Endothelial cell of umbilical vein (primary cell): ENCODE measurements at regions not wholly inside any gene's neighbourhood (a gene's known extent, or its start where the extent isn't known, plus 50 kb on each side); places are given as distances from the start of the nearest gene placed in this dataset.

Source experiments
- BruUV-seq: library from RNA; stranded (reverse); fragments of 400-500 nt; replicated peaks from 2 replicates; lab custom pipeline; 2021; lab: Mats Ljungman, UMichigan
- CTCF ChIA-PET: fragments of 300-600, 350-600 bp; sonication (Branson Sonifier 250); formaldehyde crosslinking; loops from one replicate; lab custom pipeline; 2021; ENCODE audit warnings: antibody characterized with exemption, inconsistent platforms; lab: Charles Lee
- POLR2A ChIA-PET: fragments of 300-600, 350-600 bp; sonication (Branson Sonifier 250); formaldehyde crosslinking; loops from one replicate; lab custom pipeline; 2021; ENCODE audit warnings: antibody characterized with exemption, inconsistent platforms; lab: Charles Lee
- DNase-seq: peaks from one replicate; pipeline ENCODE4 v3.0.0-alpha.2; 2011; ENCODE audit warnings: low read depth, low spot score
- FAIRE-seq: peaks from 2 replicates; lab custom pipeline; 2011; peaks lifted over from hg19 to GRCh38; lab: Jason Lieb, UNC
- H2AFZ ChIP-seq: 2 replicates; pipeline ENCODE4 v1.6.0; 2012; ENCODE audit warnings: low read depth, low read length, control low read depth, inconsistent platforms
- H3K27ac ChIP-seq: 2 replicates; pipeline ENCODE4 v1.5.1; 2011; ENCODE audit warnings: low read depth, mild to moderate bottlenecking, control low read depth, low read length, moderate library complexity; ENCODE audit not compliant: insufficient read depth
- H3K27me3 ChIP-seq, 2 experiments: 2 replicates each; pipeline versions ENCODE4 v1.6.0 to v1.6.1; 2011; ENCODE audit warnings: low read length in 2 of 2, mixed read lengths in 1 of 2; ENCODE audit not compliant: control insufficient read depth in 2 of 2, insufficient read depth in 2 of 2
- H3K36me3 ChIP-seq, 2 experiments: 2 replicates in 1 of 2; 3 replicates in 1 of 2; pipeline ENCODE4 v1.5.1; 2011; ENCODE audit warnings: low read length in 2 of 2, mild to moderate bottlenecking in 1 of 2, moderate library complexity in 1 of 2; ENCODE audit not compliant: control insufficient read depth in 2 of 2, insufficient read depth in 2 of 2; ENCODE audit errors: extremely low read depth in 1 of 2
- H3K4me1 ChIP-seq: 3 replicates; pipeline ENCODE4 v1.5.1; 2011; ENCODE audit warnings: mild to moderate bottlenecking, low read length; ENCODE audit not compliant: control insufficient read depth, insufficient read depth; ENCODE audit errors: extremely low read depth
- H3K4me2 ChIP-seq: 2 replicates; pipeline ENCODE4 v1.6.1; 2011; ENCODE audit warnings: low read length, control low read depth, mixed read lengths; ENCODE audit not compliant: insufficient read depth
- H3K4me3 ChIP-seq, 3 experiments: fragments of 200-600 bp in 1 of 3; sonication (generic), shearing (Covaris generic) in 1 of 3; replicated peaks in 1 of 3; 2 replicates each; pipeline ENCODE4 v1.5.1; 2011 to 2016; ENCODE audit warnings: control low read depth in 3 of 3, low read length in 3 of 3, mild to moderate bottlenecking in 2 of 3, inconsistent platforms in 1 of 3, low read depth in 1 of 3, moderate library complexity in 1 of 3; ENCODE audit not compliant: insufficient read depth in 1 of 3
- H3K79me2 ChIP-seq: 2 replicates; pipeline ENCODE4 v1.6.0; 2012; ENCODE audit warnings: low read length, inconsistent platforms; ENCODE audit not compliant: control insufficient read depth, insufficient read depth
- H3K9ac ChIP-seq: replicated peaks from 2 replicates; pipeline ENCODE3; 2011; ENCODE audit warnings: low read length, control low read depth; ENCODE audit not compliant: insufficient read depth; ENCODE audit errors: extremely low read depth
- H3K9me1 ChIP-seq: replicated peaks from 3 replicates; pipeline ENCODE4 v1.6.0; 2011; ENCODE audit warnings: mild to moderate bottlenecking, low read length; ENCODE audit not compliant: control insufficient read depth, insufficient read depth; ENCODE audit errors: extremely low read depth
- H3K9me3 ChIP-seq: replicated peaks from 2 replicates; pipeline ENCODE4 v1.5.1; 2012; ENCODE audit warnings: low read length, inconsistent platforms; ENCODE audit not compliant: control insufficient read depth, insufficient read depth
- H4K20me1 ChIP-seq: replicated peaks from 2 replicates; pipeline ENCODE3; 2011; ENCODE audit warnings: mild to moderate bottlenecking, low read length; ENCODE audit not compliant: control insufficient read depth, insufficient read depth; ENCODE audit errors: extremely low read depth
- EZH2 ChIP-seq: IDR thresholded peaks from 2 replicates; pipeline ENCODE4 v1.6.1; 2012; ENCODE audit warnings: borderline replicate concordance, low read depth, mild to moderate bottlenecking, moderate library complexity, low read length, inconsistent platforms; ENCODE audit not compliant: severe bottlenecking
- FOS ChIP-seq: IDR thresholded peaks from 2 replicates; pipeline ENCODE4 v1.6.1; 2011; ENCODE audit warnings: mild to moderate bottlenecking, low read length, moderate library complexity, borderline replicate concordance; ENCODE audit not compliant: insufficient read depth
- GATA2 ChIP-seq: IDR thresholded peaks from 2 replicates; pipeline ENCODE4 v1.7.0; 2011; ENCODE audit warnings: low read depth, mild to moderate bottlenecking, moderate library complexity, mixed read lengths, low read length; ENCODE audit not compliant: insufficient read length, insufficient read depth
- JUN ChIP-seq: IDR thresholded peaks from 2 replicates; pipeline ENCODE4 v1.6.1; 2011; ENCODE audit warnings: borderline replicate concordance, low read depth; ENCODE audit not compliant: insufficient read length, insufficient read depth
- MAX ChIP-seq: IDR thresholded peaks from 2 replicates; pipeline ENCODE4 v1.6.1; 2011; ENCODE audit not compliant: insufficient read depth, insufficient read length
- MYC ChIP-seq: IDR thresholded peaks from one replicate; pipeline ENCODE4 v1.6.1; 2011; ENCODE audit warnings: mild to moderate bottlenecking, low read depth, low read length
- POLR2A ChIP-seq: IDR thresholded peaks from 2 replicates; pipeline ENCODE4 v1.6.1; 2012; ENCODE audit warnings: low read depth, mild to moderate bottlenecking, control low read depth, low read length
- POLR2AphosphoS5 ChIP-seq: IDR thresholded peaks from 2 replicates; pipeline ENCODE4 v1.6.1; 2012; ENCODE audit warnings: low read depth, mild to moderate bottlenecking, control low read depth, low read length, moderate library complexity; ENCODE audit not compliant: insufficient read depth
- dilution Hi-C: fragments of 300-500 bp; cut with MboI; formaldehyde crosslinking; loops from one replicate; pipeline ENCODE4 v1.15.0; 2019; ENCODE audit warnings: low sequenced_read_pairs; ENCODE audit not compliant: extremely low pct_ligation_motif_present
- intact Hi-C: fragments of 100-400 bp; cut with micrococcal nuclease; formaldehyde crosslinking; loops from one replicate; pipeline ENCODE4 v1.10.0; 2022
- TF ChIP-seq, protein P1 (sequence below), 2 donors: IDR thresholded peaks; 1 replicate in 1 of 2; 2 replicates in 1 of 2; pipeline ENCODE4 v1.5.1; 2011; ENCODE audit warnings: low read length in 2 of 2, mild to moderate bottlenecking in 2 of 2, moderate library complexity in 2 of 2, control low read depth in 1 of 2, inconsistent platforms in 1 of 2, low read depth in 1 of 2; ENCODE audit not compliant: insufficient read depth in 1 of 2; ENCODE audit errors: extremely low read depth in 1 of 2

GRCh38 chr10:71073451-71074175 lies 138.8 kb upstream of the UNC5B start:
- peaks cover 2 to 4% of the 10 kb centered on the region in 2 experiments for H3K27me3 ChIP-seq
- no peaks in the 10 kb centered on the region for H3K36me3 ChIP-seq
- H3K27ac ChIP-seq = no peak overlapping the region
- no peak for DNase-seq
- no peak overlapping the region for H3K4me2 ChIP-seq
- H3K9ac ChIP-seq = no peak overlapping the region
- no peaks in the 10 kb centered on the region for H3K79me2 ChIP-seq
- ChIA-PET CTCF (no interaction called here), POLR2A (no interaction called here)
- H3K4me3 ChIP-seq = no peak overlapping the region
- peaks cover 6% of the 10 kb centered on the region for H3K4me1 ChIP-seq
- dilution Hi-C loops = no loop called here
- intact Hi-C loops = no loop called here
- TF ChIP-seq EZH2 (no peak), GATA2 (no peak), POLR2A (no peak), MYC (no peak), MAX (no peak), POLR2AphosphoS5 (no peak), JUN (no peak), FOS (no peak)
- TF ChIP-seq, protein P1, sequence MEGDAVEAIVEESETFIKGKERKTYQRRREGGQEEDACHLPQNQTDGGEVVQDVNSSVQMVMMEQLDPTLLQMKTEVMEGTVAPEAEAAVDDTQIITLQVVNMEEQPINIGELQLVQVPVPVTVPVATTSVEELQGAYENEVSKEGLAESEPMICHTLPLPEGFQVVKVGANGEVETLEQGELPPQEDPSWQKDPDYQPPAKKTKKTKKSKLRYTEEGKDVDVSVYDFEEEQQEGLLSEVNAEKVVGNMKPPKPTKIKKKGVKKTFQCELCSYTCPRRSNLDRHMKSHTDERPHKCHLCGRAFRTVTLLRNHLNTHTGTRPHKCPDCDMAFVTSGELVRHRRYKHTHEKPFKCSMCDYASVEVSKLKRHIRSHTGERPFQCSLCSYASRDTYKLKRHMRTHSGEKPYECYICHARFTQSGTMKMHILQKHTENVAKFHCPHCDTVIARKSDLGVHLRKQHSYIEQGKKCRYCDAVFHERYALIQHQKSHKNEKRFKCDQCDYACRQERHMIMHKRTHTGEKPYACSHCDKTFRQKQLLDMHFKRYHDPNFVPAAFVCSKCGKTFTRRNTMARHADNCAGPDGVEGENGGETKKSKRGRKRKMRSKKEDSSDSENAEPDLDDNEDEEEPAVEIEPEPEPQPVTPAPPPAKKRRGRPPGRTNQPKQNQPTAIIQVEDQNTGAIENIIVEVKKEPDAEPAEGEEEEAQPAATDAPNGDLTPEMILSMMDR (IDR thresholded peaks at IDR 0.05; ENCODE audit: extremely low read depth in 1 of 2, insufficient read depth in 1 of 2, low read depth in 1 of 2, low read length in 2 of 2) = no peak
- no peaks in the 10 kb centered on the region for H3K9me1 ChIP-seq
- H2AFZ ChIP-seq = no peak overlapping the region
- no peaks in the 10 kb centered on the region for H4K20me1 ChIP-seq
- BruUV-seq = no TSS peak
- H3K9me3 ChIP-seq = no peaks in the 10 kb centered on the region
- FAIRE-seq = no peak
